DMS53 (cell line): ENCODE measurements at regions not wholly inside any gene's neighbourhood (a gene's known extent, or its start where the extent isn't known, plus 50 kb on each side); places are given as distances from the start of the nearest gene placed in this dataset.
A peak's percentile ranks its signal among the peaks of the same experiment; 100 is the strongest.

ENCODE experiments used
- DNase-seq: peaks from one replicate; lab custom pipeline; 2025; lab: John Stamatoyannopoulos, UW

- no peak for DNase-seq
Observed at GRCh38 chr18:34639687-34640086, 70.4 kb upstream of the DTNA start.

- no peak for DNase-seq
Observed at GRCh38 chr18:34640276-34640675, 69.8 kb upstream of the DTNA start.

DNA sequence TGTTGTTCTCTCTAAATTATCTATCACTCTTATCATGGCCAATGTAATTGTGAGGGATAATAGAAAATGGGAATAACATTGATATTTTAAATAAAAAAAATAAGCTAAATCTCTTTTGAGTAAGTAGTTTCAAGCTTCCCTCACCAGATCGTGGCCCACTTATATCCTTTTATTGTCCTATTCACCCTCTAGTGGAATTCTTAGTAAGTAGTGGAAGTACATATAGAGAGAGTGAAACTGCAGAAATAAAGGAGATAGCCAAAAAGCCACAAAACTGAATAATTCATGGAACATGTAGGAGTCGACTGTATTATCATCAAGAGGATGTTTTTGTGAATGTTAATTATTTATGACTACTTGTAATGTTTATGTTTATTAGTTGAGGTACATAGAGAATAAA is 66.1 kb upstream of the DTNA start:
- DNase-seq = no peak

- peak; percentile 30 for DNase-seq
Observed at GRCh38 chr18:34647251-34647650, 62.8 kb upstream of the DTNA start.

DNA sequence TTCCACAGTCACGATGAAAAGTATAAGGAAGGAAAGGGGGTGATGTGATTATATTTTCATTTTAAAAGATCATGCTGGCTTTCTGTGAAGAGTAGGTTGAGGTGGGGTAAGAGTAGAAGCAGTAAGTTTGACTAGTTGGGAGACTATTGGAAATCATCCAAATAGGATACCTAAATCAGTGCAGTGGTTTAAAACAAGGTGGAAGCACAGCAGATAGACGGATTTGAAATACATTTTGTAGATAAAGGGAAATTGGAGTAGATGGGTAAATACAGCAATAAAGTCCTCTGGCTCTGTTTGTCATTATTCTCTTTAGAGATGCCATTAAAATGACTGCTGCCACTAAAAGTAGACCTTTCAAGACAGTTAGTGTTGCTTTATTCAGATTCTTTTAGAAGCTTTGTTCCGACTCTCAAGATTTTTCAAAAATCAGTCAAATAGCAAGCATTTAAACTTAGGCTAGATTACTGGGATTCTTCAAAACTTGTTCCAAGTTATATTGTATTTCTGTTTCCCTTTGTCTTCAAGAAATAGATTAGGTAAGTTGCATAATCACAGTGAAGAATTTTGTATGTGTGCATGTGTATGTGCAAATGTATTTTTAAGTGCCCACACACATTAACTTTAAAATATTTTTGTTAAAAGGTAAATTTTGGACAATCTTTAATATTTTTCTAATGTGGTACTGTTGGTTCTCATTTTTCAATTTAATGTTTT is 61.7 kb upstream of the DTNA start:
- DNase-seq = no peak

DNA sequence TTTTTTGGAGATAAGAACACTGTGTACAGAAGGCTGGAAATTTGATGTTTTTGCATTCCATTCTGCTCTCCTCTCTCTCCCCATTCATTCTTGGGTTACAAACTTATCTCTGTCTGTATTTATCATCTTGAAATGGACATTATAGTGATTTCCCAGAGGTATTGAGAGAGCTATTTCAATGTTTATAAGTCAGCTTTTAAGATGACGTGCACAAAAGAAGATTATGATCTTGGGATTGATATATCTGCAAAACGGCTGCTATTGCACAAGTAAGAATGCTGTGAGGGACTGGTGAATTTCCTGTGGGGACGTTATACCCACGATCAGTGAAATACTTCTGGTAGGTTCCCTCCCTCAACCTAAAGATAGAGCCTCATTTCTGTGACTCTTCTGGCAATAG is 61.0 kb upstream of the DTNA start:
- DNase-seq = no peak

DNA sequence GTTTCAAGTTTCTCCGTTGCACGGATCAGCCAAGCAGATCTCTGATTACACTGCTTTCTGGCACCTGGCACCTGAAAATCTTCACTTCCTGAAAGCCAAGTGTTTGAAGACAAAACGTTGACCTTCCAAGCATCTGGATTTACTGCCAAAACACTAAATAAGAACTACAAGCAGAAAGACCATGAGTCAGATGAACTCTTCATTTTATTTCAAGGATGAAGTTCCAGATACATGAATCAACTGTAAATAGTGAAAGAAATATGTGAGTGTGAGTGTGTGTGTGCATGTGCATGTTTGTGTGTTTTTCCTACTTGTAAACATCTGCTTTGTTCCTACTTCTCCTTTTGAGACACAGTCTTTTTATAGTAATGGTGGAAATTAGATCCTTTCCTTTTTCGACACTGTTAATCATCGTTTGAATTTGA is 60.0 kb upstream of the DTNA start:
- DNase-seq = peak; percentile 50

- no peak for DNase-seq
Observed at GRCh38 chr18:34651586-34652369, 58.3 kb upstream of the DTNA start.

- DNase-seq = no peak
Observed at GRCh38 chr18:34655131-34655530, 55.0 kb upstream of the DTNA start.

DNA sequence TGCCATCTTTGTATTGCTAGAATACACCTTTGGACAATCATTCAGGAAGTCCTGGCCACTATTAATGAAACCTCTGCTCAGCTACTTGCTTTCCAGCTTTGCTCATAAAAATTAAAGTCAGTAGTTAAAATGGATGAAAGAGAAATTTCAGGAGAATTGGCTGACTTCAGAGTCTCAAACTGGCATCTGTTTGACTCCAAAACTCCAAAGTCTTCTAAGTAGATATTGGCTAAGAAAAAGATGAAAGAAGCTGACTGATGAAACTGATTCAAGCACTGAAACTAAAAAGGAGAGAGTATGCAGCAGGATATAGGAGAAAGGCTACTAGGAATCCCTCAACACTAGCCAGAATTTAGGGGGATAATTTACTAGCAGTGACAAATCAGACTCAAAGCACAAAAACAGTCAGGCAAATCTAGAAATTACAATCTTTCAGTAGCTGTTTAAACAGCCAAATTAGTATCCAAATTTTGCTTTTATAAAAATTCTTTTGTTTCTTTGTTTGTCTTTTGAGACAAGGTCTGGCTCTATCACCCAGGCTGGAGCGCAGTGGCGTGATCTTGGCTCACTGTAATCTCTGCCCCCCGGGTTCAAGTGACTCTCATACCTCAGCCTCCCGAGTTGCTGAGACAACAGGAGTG is 52.1 kb upstream of the DTNA start:
- no peak for DNase-seq

GRCh38 chr18:34659579-34660517 is 50.2 kb upstream of the DTNA start:
- peak; percentile 93 for DNase-seq
